GDM1 (cell line): ENCODE measurements at regions not wholly inside any gene's neighbourhood (a gene's known extent, or its start where the extent isn't known, plus 50 kb on each side); places are given as distances from the start of the nearest gene placed in this dataset.
A peak's percentile ranks its signal among the peaks of the same experiment; 100 is the strongest.

Experiments
- DNase-seq: peaks from one replicate; lab custom pipeline; 2025; lab: John Stamatoyannopoulos, UW

DNA sequence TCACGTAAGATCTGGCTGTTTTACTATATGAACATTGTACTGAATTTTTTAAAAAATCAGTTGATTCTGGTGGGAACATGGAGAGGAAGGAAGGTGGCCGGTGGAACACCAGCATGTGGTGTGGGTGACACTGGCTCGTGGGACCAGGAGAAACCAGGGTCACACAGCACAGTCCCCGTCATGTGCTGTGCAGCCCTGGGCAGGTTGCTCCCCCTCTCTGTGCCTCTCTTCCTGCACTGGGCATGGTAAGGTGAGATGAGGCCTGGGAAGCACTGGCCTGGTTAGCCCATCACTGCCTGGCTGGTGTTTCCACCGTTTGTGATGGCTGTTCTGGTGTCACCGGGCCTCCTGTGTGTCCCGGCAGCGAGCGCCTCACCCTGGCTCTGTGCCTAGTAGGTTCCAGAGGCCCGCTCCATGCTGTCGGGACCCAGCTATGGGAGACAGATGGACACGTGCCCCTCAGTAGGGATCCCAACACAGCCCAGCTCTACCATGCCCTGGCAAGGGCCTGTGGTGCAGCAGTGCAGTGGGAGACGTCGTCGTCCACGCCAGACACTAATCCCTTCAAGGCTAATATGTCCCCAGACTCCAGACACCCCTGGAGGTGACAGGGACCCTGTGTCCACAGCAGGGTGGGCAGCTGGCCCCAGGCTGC, 88.2 kb upstream of the LINC01488 start:
- DNase-seq = no peak

DNA sequence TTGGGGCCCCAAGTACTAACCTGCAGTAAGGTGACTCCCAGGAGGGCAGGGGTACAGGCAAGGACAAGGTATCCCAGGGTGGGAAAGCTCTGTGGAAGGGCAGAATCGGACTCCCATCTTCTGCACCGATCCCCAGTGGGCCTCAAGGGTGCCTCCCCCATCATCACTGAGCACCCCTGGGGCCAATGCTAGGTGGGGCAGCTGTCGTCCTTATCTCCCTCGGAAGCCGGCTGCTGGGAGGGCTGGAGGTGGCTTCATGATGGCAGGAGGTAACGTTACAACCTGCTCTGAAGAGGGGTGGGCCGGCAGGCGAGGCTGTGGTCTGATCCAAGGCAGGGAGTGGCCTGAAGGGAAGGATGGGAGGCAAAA, 87.6 kb upstream of the LINC01488 start:
- no peak for DNase-seq

DNA sequence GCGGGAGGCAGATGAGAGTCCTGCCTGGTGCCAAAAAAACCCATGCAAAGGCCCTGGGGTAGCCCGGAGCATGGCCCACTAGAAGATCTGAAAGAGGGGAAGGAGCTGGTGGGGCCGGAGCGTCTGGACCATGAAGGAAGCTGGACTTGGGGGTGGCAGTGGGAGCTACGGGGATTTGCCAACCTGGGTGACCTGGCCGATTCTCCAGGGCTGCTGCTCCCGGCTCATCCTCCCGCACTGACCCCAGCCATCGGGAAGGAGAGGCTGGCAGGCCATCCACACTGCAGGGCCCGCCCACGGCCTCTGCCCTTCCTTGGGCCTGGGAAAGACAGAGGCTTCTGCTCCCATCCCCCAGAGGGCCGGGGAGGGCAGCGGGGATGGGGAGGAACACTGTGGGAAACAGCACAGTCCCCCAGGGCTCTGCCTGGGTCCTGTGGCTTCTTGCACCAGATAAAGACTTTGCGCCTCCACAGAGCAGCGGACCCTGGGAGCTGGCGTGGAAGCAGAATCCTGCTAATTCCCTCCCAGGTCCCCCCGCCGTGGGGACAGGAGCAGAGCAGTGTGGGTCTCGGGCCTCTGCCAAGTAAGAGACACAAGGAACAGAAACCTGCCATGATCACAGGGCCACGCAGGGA, 87.1 kb upstream of the LINC01488 start:
- DNase-seq = no peak

DNA sequence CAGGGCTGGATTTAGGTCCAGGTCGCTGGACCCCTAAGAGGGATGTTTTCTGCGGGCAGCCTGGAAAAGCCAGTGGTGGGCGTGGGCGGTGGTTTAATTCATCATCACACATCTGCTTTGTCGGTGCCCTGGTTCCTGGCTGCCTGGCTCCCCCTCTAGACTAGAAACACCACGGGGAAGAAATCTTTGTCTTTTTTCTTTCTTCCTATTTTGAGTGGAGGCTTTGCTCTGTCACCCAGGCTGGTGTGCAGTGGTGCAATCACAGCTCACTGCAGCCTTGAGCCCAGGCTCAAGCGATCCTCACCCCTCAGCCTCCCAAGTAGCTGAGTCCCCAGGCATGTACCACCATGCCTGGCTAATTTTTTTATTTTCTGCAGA, 86.6 kb upstream of the LINC01488 start:
- DNase-seq = no peak

DNA sequence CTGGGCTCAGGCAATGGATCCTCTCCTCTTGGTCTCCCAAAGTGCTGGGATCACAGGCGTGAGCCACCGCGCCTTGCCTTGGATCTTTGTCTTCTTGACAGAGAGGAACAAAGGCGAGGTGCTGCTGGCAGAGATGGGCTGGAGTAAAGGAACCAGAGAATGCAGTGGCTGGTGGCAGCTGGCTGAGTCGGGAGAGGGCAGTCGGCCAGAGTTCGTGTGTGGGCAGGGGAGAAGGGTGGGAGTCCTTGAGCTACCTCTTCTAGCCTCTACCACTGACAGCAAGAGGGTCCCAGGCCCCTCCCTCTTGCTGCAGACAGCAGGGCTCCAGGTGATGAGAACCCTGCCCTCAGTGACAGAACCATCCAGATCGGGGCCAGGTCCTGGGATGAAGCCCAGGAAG, 86.2 kb upstream of the LINC01488 start:
- no peak for DNase-seq

DNA sequence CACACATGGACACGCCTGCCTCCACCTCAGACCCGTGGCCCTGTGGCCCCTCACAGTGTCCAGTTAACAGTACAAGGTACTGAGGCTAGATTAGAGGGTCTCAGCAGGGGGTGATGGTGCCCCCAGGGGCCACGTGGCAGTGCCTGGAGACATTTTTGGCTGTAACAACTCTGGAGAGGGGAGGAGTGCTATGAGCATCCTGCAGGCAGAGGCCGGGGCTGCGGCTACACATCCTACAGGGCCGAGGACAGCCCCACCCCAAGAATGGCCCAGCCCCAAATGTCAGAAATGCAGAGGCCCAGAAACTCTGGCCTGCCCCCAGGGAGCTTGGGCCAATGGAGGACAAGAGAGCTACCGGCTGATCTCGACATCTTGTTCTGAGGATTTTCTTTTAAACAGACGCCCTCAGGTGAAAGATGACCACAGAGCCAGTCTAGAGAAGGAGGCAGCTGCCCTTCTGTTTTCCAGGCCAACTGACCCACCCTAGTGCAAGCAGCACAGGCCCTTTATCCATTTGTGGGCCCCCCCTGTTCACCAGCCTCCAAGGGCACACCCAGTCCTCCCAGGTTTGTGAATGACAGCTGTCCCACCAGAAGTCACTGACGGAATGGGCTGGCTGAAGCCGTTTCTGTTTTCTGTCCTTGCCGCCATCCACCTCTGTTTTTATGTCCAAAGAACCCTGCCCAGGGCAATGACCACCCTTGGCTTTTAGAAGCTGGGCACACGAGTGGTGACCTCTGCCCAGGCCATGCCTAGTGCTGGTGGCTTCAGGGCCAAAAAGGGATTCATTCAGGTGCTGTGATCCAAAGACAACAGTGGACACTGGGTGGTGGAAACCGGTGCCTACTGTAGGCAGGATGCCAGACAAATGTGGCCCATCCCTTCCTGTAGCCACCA, 85.2 kb upstream of the LINC01488 start:
- DNase-seq = no peak

DNA sequence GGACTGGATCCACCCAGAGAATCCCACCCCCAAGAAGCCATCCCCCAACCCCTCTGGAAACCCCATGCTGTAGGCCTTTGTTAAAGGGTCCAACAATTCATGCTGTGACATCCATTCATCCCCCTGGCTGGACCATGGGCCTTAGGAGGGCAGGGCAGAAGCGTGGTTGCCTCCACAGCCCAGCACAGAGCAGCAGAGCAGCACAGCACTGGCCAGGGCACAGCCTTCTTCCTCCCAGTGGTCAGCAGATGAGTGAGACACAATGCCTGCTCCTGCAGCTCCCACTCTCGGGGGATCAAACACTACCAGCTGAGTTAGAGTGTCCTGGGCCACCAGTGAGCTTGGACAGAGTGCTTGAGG, 84.5 kb upstream of the LINC01488 start:
- no peak for DNase-seq

DNA sequence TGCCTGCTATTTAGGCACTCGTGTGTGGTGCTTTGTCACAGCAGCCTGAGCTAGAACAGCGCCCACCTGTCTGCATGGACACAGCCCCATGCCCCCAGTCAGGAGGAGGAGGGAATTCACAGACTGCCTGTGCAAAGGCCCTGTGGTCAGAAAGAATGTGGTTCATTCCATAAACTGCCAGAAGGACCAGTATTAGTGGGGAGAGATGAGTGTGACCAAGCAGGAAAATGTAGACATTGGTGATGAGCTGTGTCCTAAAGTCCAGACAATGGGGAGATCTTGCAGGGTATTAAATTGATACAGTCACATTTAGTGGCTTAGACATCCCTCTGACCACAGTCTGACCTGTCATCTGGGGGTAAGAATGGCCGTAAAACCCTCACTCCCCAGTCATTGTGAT, 83.7 kb upstream of the LINC01488 start:
- DNase-seq = no peak

DNA sequence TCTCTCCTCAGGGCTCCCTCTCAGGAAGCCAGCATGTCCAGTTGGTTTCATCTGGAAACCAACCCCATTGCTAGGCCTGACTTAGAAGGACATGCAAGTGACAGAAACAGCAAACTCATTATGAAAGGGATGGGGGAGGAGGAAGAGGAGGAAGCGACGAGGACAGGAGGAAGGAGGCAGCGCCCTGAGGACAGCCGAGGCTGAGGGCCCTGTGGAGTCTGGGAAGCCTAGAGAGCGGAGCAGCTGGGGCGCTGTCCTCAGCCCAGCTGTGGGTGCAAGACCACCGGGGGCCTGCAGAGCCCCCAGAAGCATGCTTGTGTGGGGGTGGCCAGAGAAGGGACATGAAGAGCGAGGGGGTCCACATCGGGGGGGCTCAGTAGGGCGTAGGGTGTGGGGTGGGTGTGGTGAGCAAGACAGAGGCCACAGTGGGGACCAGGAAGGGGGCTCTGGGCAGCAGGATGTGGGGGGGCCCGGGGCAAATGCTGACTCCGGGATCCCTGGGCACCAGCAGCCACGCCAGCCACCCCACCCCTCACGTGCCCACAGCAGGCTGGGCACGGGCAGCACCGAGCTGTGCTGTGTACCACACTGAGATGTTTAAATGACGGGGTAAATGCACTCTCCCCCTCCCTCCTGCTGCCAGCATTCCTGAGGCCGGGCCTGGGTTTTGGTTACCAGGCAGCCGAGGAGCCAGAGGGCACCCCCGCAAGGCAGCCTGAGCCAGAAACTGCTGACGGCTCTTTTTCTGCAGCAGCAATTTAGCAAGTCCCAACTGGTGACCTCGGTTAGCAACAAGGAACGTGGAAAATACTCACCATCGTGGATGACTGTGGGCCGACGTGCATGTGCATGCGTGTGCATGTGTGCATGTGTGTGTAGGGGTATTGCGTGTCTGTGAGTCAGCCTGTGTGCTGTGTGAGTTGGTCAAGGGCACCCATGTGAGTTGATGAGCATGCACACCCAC, 82.7 kb upstream of the LINC01488 start:
- DNase-seq = no peak

DNA sequence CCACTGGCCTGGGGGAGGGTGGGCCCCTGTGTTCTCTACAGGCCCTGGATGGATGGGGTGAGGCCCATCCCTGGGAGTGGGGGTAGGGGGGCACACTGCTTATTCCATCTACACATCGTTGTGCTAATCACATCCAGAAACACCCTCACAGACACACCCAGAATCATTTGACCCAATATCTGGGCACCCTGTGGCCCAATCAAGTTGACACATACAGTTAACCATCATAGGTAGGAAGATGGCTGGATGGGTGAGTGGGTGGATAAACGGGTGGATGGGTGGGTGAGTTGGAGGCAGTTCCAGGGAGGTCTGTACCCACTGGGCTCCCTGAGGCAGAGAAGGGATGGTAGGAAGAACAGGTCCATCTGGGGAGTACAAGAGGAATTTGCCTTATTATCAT, 81.3 kb upstream of the LINC01488 start:
- no peak for DNase-seq

DNA sequence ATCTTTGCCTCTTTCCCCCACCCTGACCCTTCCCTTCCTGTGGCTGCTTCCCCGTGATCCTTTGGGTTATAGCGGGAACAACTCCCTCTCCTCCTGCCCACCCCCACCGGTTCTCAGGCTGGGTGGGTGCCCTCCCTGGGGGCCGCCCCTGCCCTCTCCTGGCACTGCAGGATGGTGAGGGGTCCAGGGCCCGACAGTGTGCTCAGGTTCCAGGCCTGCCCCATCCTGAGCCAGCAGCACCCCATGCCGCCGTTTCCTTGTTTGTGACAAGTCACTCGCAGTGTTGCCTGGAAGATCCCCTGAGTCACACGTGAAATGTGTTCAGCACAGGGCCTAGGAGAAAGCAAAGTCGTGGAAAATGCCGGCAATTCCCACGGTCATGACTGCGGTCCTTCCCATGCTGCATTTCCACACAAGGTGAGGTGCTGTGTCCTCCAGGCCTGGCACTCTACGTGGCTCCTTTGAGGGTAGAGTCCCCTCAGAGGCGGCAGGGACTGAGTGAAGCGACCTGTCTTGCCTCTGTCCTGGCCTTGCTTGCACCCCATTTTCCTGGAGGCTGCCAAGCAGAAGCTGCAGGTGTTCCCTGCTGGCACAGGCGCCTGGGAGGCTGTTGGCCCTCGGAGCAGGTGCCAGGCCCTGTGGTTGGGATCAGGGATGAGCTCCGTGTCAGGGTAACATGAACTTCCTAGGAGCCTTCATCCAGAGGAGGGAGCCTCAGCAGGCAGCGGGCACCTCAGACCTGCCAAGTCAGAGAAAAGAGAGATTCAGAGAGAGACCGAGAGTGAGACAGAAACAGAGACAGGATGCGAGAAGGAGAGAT, 80.5 kb upstream of the LINC01488 start:
- DNase-seq = no peak

DNA sequence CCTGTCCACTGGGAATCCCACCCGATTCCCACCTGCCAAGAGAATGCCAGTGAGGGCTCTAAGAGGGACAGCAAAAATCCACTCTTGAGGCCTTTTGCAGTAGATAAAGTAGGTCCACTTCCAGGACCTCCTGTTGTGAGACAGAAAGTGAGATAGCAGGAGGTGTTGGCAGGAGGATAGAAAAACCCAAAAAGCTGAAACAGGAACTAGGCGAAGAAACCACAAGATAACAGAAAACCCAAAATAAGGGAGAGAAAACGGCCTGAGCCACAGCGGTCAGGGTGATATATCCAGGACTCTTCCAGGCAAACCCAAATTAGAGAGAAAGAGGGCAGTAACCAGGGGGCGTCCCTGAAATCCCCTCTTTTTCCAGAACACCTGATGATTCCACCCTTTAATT, 79.7 kb upstream of the LINC01488 start:
- peak; percentile 56 for DNase-seq

DNA sequence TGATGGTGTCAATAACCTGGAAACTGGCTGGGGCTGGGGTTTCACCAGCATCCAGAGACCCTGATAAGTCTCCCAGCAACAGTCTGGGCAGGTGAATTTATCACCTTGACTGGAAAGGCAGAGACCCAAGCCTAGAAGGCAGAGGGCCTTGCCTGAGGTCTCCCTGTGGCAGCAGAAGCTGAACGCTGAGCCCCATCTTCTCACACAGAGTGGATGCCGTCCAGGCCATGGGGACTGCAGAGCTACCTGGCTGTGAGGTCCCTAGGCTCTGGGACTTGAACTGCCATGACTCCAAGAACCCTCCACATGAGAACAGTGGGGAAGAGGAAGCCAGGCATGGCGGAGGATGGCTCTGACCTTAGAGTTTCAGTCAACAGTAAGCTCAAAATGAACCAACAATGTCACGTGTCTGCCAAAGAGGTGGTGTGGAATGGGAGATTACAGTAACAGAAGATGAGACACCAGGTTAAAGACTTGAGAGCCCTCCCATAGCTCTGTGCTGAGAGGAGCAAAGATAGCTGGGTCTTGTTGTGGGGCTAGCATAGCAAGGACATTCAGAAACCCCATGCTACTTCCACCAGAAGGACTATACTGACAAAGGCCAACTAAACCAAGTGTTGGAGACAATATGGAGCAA, 79.1 kb upstream of the LINC01488 start:
- no peak for DNase-seq

DNA sequence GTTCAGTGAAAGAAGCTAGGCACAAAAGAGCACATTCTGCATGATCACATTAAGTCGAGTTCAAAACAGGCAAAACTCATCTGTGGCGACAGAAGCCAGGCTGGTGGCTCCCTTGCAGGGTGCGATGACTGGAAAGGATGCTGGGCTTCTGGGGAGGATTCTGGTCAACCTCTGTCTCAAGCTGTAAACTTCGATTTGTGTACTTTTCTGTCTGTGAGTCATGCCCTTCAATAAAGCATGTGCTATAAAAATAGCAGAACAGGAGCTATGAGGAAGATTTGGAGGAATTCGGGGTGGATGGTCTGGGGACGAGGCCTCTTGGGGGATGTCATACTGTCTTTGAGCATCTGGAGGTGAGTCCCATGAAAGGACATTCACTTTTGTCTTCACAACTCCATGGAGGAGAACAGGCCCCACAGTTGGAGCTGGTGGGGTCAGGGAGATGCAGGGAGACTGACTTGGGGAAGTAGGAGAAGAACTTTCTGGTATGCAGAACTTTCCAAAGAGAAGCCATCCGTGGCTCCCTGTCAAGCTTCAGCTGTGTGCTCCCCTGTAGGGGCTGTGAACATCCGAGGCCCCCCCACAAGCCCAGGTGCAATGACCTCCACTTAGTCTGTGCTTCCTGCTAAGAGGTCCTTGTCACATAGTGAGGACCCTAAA, 77.8 kb upstream of the LINC01488 start:
- no peak for DNase-seq

DNA sequence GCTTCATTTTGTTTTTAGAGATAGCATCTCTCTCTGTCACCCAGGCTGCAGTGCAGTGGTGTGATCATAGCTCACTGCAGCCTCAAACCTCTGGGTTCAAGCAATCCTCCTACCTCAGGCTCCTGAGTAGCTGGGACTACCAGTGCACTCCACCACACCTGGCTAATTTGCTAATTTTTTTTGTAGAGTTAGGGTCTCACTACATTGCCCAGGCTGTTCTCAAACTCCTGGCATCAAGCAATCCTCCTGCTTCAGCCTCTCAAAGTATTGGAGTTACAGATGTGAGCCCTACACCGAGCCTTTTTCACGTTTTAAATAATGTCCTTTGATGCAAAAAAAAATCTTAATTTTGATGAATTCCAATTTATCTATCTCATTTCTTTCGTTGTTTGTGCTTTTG, 75.4 kb upstream of the LINC01488 start:
- DNase-seq = no peak

DNA sequence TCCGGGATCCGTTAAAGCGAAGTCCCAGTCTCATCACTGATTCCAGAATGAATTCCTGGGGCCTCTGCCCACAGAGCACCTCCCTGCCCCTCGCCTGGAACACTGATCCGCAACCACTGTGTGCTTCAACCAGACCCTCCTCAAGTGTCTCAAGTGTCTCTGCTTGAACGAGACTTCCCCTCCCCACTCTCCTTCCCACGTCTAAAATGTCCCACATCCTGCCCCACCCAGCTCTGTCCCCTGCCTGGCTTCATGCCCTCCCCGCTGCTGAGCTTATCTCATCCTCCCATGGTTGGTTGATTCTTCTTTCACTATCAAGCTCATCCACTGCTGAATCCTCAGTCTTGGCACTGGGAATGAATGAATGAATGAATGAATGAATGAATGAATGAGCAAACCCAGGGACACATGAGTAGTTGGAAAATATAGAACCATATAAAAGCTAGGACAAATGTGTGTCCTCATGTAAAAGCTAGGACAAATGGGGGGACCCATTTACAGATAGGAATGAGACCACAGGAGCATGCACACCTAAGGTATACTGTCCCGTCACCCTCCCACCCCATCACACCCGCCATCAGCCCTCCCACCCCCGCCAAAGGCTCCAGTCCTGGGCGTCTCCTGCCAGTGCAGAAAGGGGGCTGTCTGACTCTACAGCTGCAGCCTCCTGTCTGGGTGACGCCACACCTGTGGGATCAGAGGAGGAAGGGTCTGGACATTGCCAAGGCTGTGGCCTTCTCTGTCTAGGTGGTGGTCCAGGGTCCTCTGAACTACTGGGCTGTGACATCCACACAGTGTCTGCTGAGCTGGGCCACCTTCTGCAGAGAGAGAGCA, 71.4 kb upstream of the LINC01488 start:
- peak; percentile 44 for DNase-seq

DNA sequence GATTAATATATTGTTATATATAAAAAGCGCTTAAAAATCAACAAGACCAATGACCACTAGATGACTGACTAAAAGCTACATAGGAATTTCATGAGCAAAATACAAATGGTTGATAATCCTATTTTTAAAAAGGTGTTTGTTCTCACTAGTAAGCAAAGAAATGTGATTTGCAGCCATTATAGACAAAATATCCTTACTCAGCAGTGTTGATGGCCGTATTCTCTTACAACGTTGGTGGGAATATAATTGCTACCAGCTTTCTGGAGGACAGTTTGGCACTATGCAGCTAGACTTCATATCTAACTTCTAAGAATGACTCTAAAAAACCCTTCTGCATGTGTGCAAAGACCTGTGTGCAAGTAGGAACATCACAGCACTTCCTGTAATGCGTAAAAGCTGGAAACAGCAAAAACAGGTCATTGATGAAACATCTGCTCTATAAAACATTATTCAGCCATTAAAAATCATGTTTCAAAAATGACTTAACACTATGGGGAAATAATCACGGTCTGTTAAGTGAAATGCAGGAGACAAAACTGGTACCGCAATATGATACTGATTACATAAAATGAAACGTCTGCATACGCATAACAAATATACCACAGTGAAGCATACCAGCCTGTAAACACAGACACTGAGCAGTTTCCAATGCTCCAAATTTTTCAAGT, 70.1 kb upstream of the LINC01488 start:
- no peak for DNase-seq

DNA sequence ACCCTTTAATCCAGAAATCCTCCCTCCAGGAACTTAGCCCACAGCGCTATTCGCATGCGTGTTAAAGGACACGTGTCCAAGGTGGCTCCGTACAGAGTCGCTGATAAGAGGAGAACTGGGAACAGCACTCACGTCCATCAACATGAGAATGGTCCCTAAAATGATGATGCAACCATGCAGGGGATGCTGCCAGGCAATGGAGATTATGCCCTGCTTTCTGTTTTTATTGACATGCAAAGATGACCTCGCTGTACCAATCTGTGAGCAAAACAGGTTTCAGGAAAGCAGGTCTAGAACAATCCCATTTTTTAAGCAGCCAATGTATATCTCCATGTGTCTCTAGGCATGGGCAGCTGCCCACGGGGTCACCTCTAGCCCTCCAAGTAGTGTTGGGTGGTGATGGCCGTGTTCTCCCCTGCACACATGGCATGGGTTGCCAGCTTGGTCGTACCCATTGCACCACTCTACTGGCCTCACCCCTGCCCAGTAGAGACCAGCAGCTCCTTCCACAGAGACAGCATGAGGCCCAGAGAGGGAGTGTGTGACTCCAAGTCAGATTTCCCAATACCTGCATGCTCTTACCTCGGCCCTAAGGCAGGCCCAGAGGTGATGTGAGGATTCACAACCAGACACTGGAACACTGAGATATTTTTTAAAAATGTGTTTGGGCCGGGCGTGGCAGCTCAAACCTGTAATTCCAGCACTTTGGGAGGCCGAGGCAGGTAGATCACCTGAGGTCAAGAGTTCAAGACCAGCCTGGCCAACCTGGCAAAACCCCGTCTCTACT, 68.3 kb upstream of the LINC01488 start:
- DNase-seq = no peak
